Body of pancreas (tissue), 4 donors: ENCODE measurements at regions not wholly inside any gene's neighbourhood (a gene's known extent, or its start where the extent isn't known, plus 50 kb on each side); places are given as distances from the start of the nearest gene placed in this dataset.

Experiments
- POLR2A ChIP-seq, 3 donors: fragments of 450-650 bp; IDR thresholded peaks; one replicate each; pipeline ENCODE4 v1.6.1; 2016; ENCODE audit warnings: antibody characterized with exemption in 3 of 3, mild to moderate bottlenecking in 2 of 3
- TF ChIP-seq, protein P1 (sequence below), 7 experiments: fragments of 450-650 bp in 4 of 7; fragments of 200-600 bp in 3 of 7; sonication (generic) in 3 of 7; IDR thresholded peaks; one replicate each; pipeline ENCODE4 v1.5.1; 2016 to 2019; ENCODE audit warnings: antibody characterized with exemption in 7 of 7

DNA sequence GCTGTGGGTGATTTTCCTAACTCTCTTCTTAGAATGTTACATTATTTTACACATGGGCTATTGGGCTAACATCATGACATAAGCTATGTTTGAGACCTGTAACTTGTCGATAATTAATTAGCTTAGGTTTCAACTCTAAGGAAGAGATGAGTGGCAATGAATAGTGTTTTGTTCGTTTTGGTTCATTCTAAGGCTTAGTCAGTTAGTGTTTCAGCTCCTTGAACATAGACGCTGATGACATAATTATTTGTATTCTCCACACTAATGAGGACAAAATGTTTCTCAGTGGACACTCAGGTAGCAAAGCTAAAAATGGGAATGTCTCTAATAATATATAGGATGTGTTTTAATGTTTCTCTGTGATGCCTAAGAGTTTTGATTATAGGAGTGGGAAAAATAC is 401.9 kb downstream of the GATA3 start:
- TF ChIP-seq, protein P1, sequence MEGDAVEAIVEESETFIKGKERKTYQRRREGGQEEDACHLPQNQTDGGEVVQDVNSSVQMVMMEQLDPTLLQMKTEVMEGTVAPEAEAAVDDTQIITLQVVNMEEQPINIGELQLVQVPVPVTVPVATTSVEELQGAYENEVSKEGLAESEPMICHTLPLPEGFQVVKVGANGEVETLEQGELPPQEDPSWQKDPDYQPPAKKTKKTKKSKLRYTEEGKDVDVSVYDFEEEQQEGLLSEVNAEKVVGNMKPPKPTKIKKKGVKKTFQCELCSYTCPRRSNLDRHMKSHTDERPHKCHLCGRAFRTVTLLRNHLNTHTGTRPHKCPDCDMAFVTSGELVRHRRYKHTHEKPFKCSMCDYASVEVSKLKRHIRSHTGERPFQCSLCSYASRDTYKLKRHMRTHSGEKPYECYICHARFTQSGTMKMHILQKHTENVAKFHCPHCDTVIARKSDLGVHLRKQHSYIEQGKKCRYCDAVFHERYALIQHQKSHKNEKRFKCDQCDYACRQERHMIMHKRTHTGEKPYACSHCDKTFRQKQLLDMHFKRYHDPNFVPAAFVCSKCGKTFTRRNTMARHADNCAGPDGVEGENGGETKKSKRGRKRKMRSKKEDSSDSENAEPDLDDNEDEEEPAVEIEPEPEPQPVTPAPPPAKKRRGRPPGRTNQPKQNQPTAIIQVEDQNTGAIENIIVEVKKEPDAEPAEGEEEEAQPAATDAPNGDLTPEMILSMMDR (IDR thresholded peaks at IDR 0.05), result no peak
- no peak for TF ChIP-seq POLR2A (IDR thresholded peaks at IDR 0.05)
